CD4-positive, alpha-beta T cell (primary cell): ENCODE measurements at regions not wholly inside any gene's neighbourhood (a gene's known extent, or its start where the extent isn't known, plus 50 kb on each side); places are given as distances from the start of the nearest gene placed in this dataset.

Source experiments
- ATAC-seq: fragments of 200-7000 bp; cut with Tn5 transposase; one replicate; pipeline ENCODE4 v1.10.0; 2022; ENCODE audit warnings: mild to moderate bottlenecking; ENCODE audit not compliant: poor library complexity
- CTCF ChIA-PET: fragments of 350-600 bp; sonication (Branson Sonifier 250); formaldehyde crosslinking; loops from one replicate; lab custom pipeline; 2021; ENCODE audit warnings: antibody characterized with exemption, inconsistent platforms; lab: Charles Lee
- POLR2A ChIA-PET: fragments of 350-600 bp; sonication (Branson Sonifier 250); formaldehyde crosslinking; loops from one replicate; lab custom pipeline; 2021; ENCODE audit warnings: antibody characterized with exemption, inconsistent platforms; lab: Charles Lee
- DNase-seq, 14 experiments: peaks; one replicate each; pipeline ENCODE4 v3.0.0-alpha.2; 2013 to 2020; ENCODE audit warnings: mixed read lengths in 2 of 14
- H3K27ac ChIP-seq, 2 donors: one replicate each; pipeline versions ENCODE4 v1.5.1 to v1.7.0; 2013; ENCODE audit warnings: low read length in 2 of 2, low read depth in 1 of 2, mild to moderate bottlenecking in 1 of 2
- H3K27me3 ChIP-seq, 2 experiments: 1 replicate in 1 of 2; 2 replicates in 1 of 2; pipeline versions ENCODE4 v1.6.1 to v1.7.0; 2013; ENCODE audit warnings: low read length in 2 of 2, control low read depth in 1 of 2, mild to moderate bottlenecking in 1 of 2, moderate library complexity in 1 of 2; ENCODE audit not compliant: insufficient read depth in 2 of 2, control insufficient read depth in 1 of 2
- H3K36me3 ChIP-seq: one replicate; pipeline ENCODE4 v1.6.1; 2013; ENCODE audit warnings: low read length, control low read depth; ENCODE audit not compliant: insufficient read depth
- H3K4me1 ChIP-seq: one replicate; pipeline ENCODE4 v1.6.1; 2013; ENCODE audit warnings: low read length, control low read depth; ENCODE audit not compliant: insufficient read depth
- H3K4me3 ChIP-seq: one replicate; pipeline ENCODE4 v1.5.1; 2013; ENCODE audit warnings: mild to moderate bottlenecking, low read length, moderate library complexity
- H3K9me3 ChIP-seq, 2 experiments: 1 replicate in 1 of 2; 2 replicates in 1 of 2; pipeline versions ENCODE4 v1.6.1 to v1.7.0; 2013; ENCODE audit warnings: low read length in 2 of 2, mild to moderate bottlenecking in 2 of 2, control low read depth in 1 of 2, moderate library complexity in 1 of 2; ENCODE audit not compliant: control insufficient read depth in 1 of 2, insufficient read depth in 1 of 2
- H3K27ac Mint-ChIP-seq: one replicate; pipeline ENCODE4 v1.8.0; 2020; ENCODE audit warnings: mixed read lengths
- H3K27me3 Mint-ChIP-seq: one replicate; pipeline ENCODE4 v1.8.0; 2021; ENCODE audit warnings: mixed read lengths
- H3K36me3 Mint-ChIP-seq: one replicate; pipeline ENCODE4 v1.8.0; 2021; ENCODE audit warnings: low read depth, mixed read lengths
- H3K4me1 Mint-ChIP-seq: one replicate; pipeline ENCODE4 v1.8.0; 2021; ENCODE audit warnings: low read depth, mixed read lengths
- H3K4me3 Mint-ChIP-seq: one replicate; pipeline ENCODE4 v1.8.0; 2020; ENCODE audit warnings: mild to moderate bottlenecking, mixed read lengths
- H3K9me3 Mint-ChIP-seq: one replicate; pipeline ENCODE4 v1.8.0; 2020; ENCODE audit warnings: mixed read lengths
- intact Hi-C, 2 experiments: fragments of 100-400 bp; cut with DNase I in 1 of 2; cut with micrococcal nuclease in 1 of 2; formaldehyde crosslinking; loops; one replicate each; pipeline versions ENCODE4 v1.15.1 to v1.9.0; 2023 to 2025; cut with DNase I, micrococcal nuclease
- TF ChIP-seq, protein P1 (sequence below): fragments of 200-600 bp; IDR thresholded peaks from one replicate; pipeline ENCODE4 v1.8.0; 2022; ENCODE audit warnings: antibody characterized with exemption, mild to moderate bottlenecking

DNA sequence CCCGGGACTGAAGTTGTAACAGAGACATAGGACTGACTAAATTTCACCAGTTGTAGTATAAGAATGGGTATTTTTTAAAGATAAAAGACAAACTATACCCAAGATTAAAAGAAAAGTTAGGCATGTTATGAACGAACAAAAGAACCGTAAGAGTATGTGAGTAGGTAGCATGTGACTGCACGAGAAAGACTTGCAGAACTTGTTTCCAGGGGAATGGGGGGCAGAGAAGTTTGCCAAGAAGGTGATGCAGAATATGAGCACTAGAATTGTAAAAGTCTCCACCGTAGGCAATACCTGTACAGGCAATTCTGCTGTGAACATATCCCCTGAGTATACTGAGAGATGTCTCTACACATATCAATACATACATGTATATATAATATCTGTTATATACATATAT lies 614.7 kb downstream of the PRELID2 start:
- Histone ChIP-seq H3K4me3 (no peak overlapping the region), H3K36me3 (no peaks in the 10 kb centered on the region), H3K27me3 (no peaks in the 10 kb centered on the region), H3K9me3 (peaks cover 0 to 3% of the 10 kb centered on the region in 2 experiments), H3K27ac (no peak overlapping the region), H3K4me1 (no peaks in the 10 kb centered on the region)
- H3K36me3 Mint-ChIP-seq = no peaks in the 10 kb centered on the region
- DNase-seq (no peak), ATAC-seq (no peak)
- TF ChIP-seq, protein P1, sequence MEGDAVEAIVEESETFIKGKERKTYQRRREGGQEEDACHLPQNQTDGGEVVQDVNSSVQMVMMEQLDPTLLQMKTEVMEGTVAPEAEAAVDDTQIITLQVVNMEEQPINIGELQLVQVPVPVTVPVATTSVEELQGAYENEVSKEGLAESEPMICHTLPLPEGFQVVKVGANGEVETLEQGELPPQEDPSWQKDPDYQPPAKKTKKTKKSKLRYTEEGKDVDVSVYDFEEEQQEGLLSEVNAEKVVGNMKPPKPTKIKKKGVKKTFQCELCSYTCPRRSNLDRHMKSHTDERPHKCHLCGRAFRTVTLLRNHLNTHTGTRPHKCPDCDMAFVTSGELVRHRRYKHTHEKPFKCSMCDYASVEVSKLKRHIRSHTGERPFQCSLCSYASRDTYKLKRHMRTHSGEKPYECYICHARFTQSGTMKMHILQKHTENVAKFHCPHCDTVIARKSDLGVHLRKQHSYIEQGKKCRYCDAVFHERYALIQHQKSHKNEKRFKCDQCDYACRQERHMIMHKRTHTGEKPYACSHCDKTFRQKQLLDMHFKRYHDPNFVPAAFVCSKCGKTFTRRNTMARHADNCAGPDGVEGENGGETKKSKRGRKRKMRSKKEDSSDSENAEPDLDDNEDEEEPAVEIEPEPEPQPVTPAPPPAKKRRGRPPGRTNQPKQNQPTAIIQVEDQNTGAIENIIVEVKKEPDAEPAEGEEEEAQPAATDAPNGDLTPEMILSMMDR = no peak
- peaks cover under 1% of the 10 kb centered on the region for H3K9me3 Mint-ChIP-seq
- no peaks in the 10 kb centered on the region for H3K4me1 Mint-ChIP-seq
- ChIA-PET POLR2A (no interaction called here), CTCF (no interaction called here)
- intact Hi-C loops = no loop called here
- no peak overlapping the region for H3K4me3 Mint-ChIP-seq
- no peaks in the 10 kb centered on the region for H3K27me3 Mint-ChIP-seq
- H3K27ac Mint-ChIP-seq = no peak overlapping the region

- Mint-ChIP-seq H3K27me3 (no peaks in the 10 kb centered on the region), H3K36me3 (no peaks in the 10 kb centered on the region), H3K4me3 (no peak overlapping the region), H3K4me1 (no peaks in the 10 kb centered on the region), H3K27ac (no peak overlapping the region), H3K9me3 (peaks cover 7% of the 10 kb centered on the region)
- ChIA-PET CTCF (no interaction called here), POLR2A (interaction anchor here (0.7 kb wide), 1 partner anchor 101 kb away, joined by 4 read pairs; no protein-coding TSS in a partner anchor)
- H3K4me3 ChIP-seq = no peak overlapping the region
- peaks cover 0 to 3% of the 10 kb centered on the region in 2 experiments for H3K9me3 ChIP-seq
- H3K4me1 ChIP-seq = no peaks in the 10 kb centered on the region
- intact Hi-C loops = no loop called here
- TF ChIP-seq, protein P1 = no peak
- H3K36me3 ChIP-seq = no peaks in the 10 kb centered on the region
- H3K27ac ChIP-seq = no peak overlapping the region
- no peak for ATAC-seq
- no peak for DNase-seq
- no peaks in the 10 kb centered on the region for H3K27me3 ChIP-seq
These were observed 616.2 kb downstream of the PRELID2 start for GRCh38 chr5:145218982-145219381.

DNA sequence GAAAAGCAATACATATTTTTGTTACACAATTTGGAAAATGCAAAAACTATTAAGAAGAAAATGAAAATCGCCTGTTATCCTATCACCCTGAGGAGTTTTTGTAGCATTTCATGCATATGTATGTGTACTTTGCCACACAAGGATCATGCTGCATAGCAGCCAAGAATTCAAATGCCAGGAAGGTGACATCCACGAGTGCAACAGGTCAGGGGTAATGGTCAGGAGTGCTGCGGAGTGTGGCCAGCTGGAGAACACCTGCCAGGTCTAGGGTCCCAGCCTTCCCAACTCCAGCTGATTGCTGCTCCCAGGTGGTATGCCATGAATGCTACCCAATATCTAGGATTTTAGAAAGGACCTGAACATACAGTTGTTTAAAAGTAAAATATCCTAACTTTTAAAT lies 617.1 kb downstream of the PRELID2 start:
- Histone ChIP-seq H3K36me3 (no peaks in the 10 kb centered on the region), H3K27ac (no peak overlapping the region), H3K4me1 (no peaks in the 10 kb centered on the region), H3K27me3 (no peaks in the 10 kb centered on the region), H3K4me3 (no peak overlapping the region), H3K9me3 (peaks cover 0 to 7% of the 10 kb centered on the region in 2 experiments)
- ChIA-PET CTCF (no interaction called here), POLR2A (no interaction called here)
- H3K36me3 Mint-ChIP-seq = no peaks in the 10 kb centered on the region
- intact Hi-C loops = no loop called here
- ATAC-seq (no peak), DNase-seq (no peak)
- no peak overlapping the region for H3K4me3 Mint-ChIP-seq
- no peak overlapping the region for H3K27ac Mint-ChIP-seq
- H3K9me3 Mint-ChIP-seq = peaks cover 11% of the 10 kb centered on the region
- no peaks in the 10 kb centered on the region for H3K4me1 Mint-ChIP-seq
- TF ChIP-seq, protein P1 = no peak
- no peaks in the 10 kb centered on the region for H3K27me3 Mint-ChIP-seq
